K562 (cell line): ENCODE measurements at regions not wholly inside any gene's neighbourhood (a gene's known extent, or its start where the extent isn't known, plus 50 kb on each side); places are given as distances from the start of the nearest gene placed in this dataset.

ENCODE experiments used
- ATAC-seq: fragments of 200-7000 bp; cut with Tn5 transposase; 3 replicates; pipeline ENCODE4 v1.9.1; 2020; ENCODE audit warnings: moderate library complexity
- BruUV-seq: library from RNA; stranded (reverse); fragments of 400-500 nt; replicated peaks from 2 replicates; lab custom pipeline; 2021; lab: Mats Ljungman, UMichigan
- CTCF ChIA-PET: fragments of 300-600 bp; formaldehyde crosslinking; extraction: SDS; loops from one replicate; lab custom pipeline; 2021; ENCODE audit warnings: low intra/inter-chr PET ratio; lab: Yijun Ruan, JAX
- POLR2A ChIA-PET: fragments of 300-600, 350-650 bp; sonication (Branson Sonifier 250); formaldehyde crosslinking; extraction: SDS; loops from one replicate; lab custom pipeline; 2021; ENCODE audit warnings: antibody characterized with exemption, inconsistent platforms; lab: Yijun Ruan, JAX
- DNase-seq, 4 experiments: peaks; one replicate each; pipeline versions ENCODE4 v3.0.0 to v3.0.0-alpha.2; 2011 to 2018; ENCODE audit warnings: low spot score in 3 of 4, mixed read lengths in 3 of 4; ENCODE audit errors: extremely low read depth in 1 of 4
- FAIRE-seq: peaks from 2 replicates; lab custom pipeline; 2011; peaks lifted over from hg19 to GRCh38; lab: Jason Lieb, UNC
- H2AFZ ChIP-seq: 2 replicates; pipeline ENCODE4 v1.6.0; 2011; ENCODE audit warnings: low read depth, low read length, control low read depth, inconsistent platforms
- H3K27ac ChIP-seq: fragments of 200-600 bp; 3 replicates; pipeline ENCODE4 v1.8.0; 2011; ENCODE audit warnings: low read depth, mild to moderate bottlenecking, control low read depth, inconsistent platforms, low read length, moderate library complexity, mixed read lengths; ENCODE audit errors: extremely low read depth
- H3K27me3 ChIP-seq, 2 experiments: fragments of 300-600 bp in 1 of 2; 2 replicates in 1 of 2; 3 replicates in 1 of 2; pipeline versions ENCODE4 v1.6.0 to v1.8.0; 2011; ENCODE audit warnings: inconsistent platforms in 2 of 2, low read length in 2 of 2, mild to moderate bottlenecking in 1 of 2, mixed read lengths in 1 of 2, moderate library complexity in 1 of 2; ENCODE audit not compliant: control insufficient read depth in 2 of 2, insufficient read depth in 2 of 2
- H3K36me3 ChIP-seq: fragments of 300-600 bp; 3 replicates; pipeline ENCODE4 v1.8.0; 2011; ENCODE audit warnings: mild to moderate bottlenecking, low read length, inconsistent platforms; ENCODE audit not compliant: control insufficient read depth, insufficient read depth
- H3K4me1 ChIP-seq, 2 experiments: fragments of 200-600 bp in 1 of 2; replicated peaks in 1 of 2; 2 replicates in 1 of 2; 3 replicates in 1 of 2; pipeline versions ENCODE4 v1.5.1 to v1.8.0; 2011; ENCODE audit warnings: inconsistent platforms in 2 of 2, low read length in 2 of 2, mild to moderate bottlenecking in 1 of 2, mixed read lengths in 1 of 2, moderate library complexity in 1 of 2; ENCODE audit not compliant: control insufficient read depth in 2 of 2, insufficient read depth in 2 of 2
- H3K4me2 ChIP-seq: 2 replicates; pipeline ENCODE4 v1.6.1; 2011; ENCODE audit warnings: low read length, control low read depth, inconsistent platforms, mixed read lengths; ENCODE audit not compliant: insufficient read depth
- H3K4me3 ChIP-seq: fragments of 200-600 bp; sonication (generic), shearing (Covaris generic); 2 replicates; pipeline ENCODE4 v1.5.1; 2016; ENCODE audit warnings: control low read depth, inconsistent platforms
- H3K79me2 ChIP-seq: fragments of 200-600 bp; 3 replicates; pipeline ENCODE4 v1.8.0; 2011; ENCODE audit warnings: low read length, inconsistent platforms; ENCODE audit not compliant: control insufficient read depth, insufficient read depth
- H3K9ac ChIP-seq, 2 experiments: 2 replicates each; pipeline versions ENCODE4 v1.6.0 to v1.6.1; 2011; ENCODE audit warnings: low read depth in 2 of 2, low read length in 2 of 2, control low read depth in 1 of 2, inconsistent platforms in 1 of 2, mild to moderate bottlenecking in 1 of 2, mixed read lengths in 1 of 2; ENCODE audit not compliant: insufficient read depth in 1 of 2
- H3K9me1 ChIP-seq: one replicate; pipeline ENCODE4 v1.6.0; 2011; ENCODE audit warnings: inconsistent platforms, mild to moderate bottlenecking, low read length, moderate library complexity; ENCODE audit not compliant: control insufficient read depth, insufficient read depth
- H3K9me3 ChIP-seq: replicated peaks from 2 replicates; pipeline ENCODE4 v1.5.1; 2011; ENCODE audit warnings: low read depth, low read length, inconsistent platforms; ENCODE audit not compliant: control insufficient read depth, insufficient read depth
- H4K20me1 ChIP-seq: replicated peaks from 2 replicates; pipeline ENCODE4 v1.6.1; 2011; ENCODE audit warnings: low read length, inconsistent platforms, mixed read lengths; ENCODE audit not compliant: control insufficient read depth, insufficient read depth
- ARID2 ChIP-seq: fragments of 450-650 bp; IDR thresholded peaks from 2 replicates; pipeline ENCODE4 v1.6.1; 2017; ENCODE audit warnings: antibody characterized with exemption, mild to moderate bottlenecking
- ARNT ChIP-seq, 2 experiments: fragments of 450-650 bp; IDR thresholded peaks; 2 replicates each; pipeline ENCODE4 v1.6.1; 2016; ENCODE audit warnings: mild to moderate bottlenecking in 1 of 2
- ATF7 ChIP-seq: fragments of 450-650 bp; IDR thresholded peaks from 2 replicates; pipeline ENCODE4 v1.7.1; 2014; ENCODE audit warnings: mild to moderate bottlenecking, moderate library complexity
- CBX2 ChIP-seq: fragments of 200-600 bp; sonication (generic); IDR thresholded peaks from one replicate; pipeline ENCODE4 v1.6.1; 2012; ENCODE audit warnings: mild to moderate bottlenecking, low read length, inconsistent platforms; ENCODE audit not compliant: insufficient read depth, poor library complexity, severe bottlenecking
- CC2D1A ChIP-seq: fragments of 450-650 bp; IDR thresholded peaks from 2 replicates; pipeline ENCODE4 v1.6.1; 2017; ENCODE audit warnings: mild to moderate bottlenecking
- CCAR2 ChIP-seq: fragments of 200-400 bp; formaldehyde crosslinking; IDR thresholded peaks from 2 replicates; pipeline ENCODE4 v1.6.1; 2017; ENCODE audit warnings: mild to moderate bottlenecking, low read depth, low read length
- EGR1 ChIP-seq: fragments of 450-650 bp; conservative IDR thresholded peaks from 2 replicates; pipeline ENCODE4 v1.6.1; 2017; ENCODE audit warnings: mild to moderate bottlenecking
- FOSL1 ChIP-seq: fragments of 200-800 bp; sonication (Bioruptor generic); conservative IDR thresholded peaks from 2 replicates; pipeline ENCODE4 v1.6.1; 2016; ENCODE audit warnings: missing genetic modification characterization, missing compliant biosample characterization
- MTF1 ChIP-seq: fragments of 250-450 bp; sonication (Bioruptor Pico); IDR thresholded peaks from 2 replicates; pipeline ENCODE4 v1.9.0; 2021; ENCODE audit warnings: moderate library complexity, mild to moderate bottlenecking, inconsistent platforms, borderline replicate concordance
- RAD21 ChIP-seq, 2 experiments: fragments of 250-450 bp in 1 of 2; fragments of 450-650 bp in 1 of 2; sonication (Bioruptor Pico) in 1 of 2; formaldehyde crosslinking in 1 of 2; IDR thresholded peaks in 1 of 2; conservative IDR thresholded peaks in 1 of 2; 2 replicates each; pipeline versions ENCODE4 v1.4.0 to v1.8.0; 2020 to 2022; ENCODE audit warnings: mild to moderate bottlenecking in 2 of 2, moderate library complexity in 1 of 2
- SRSF1 ChIP-seq: fragments of 200-400 bp; formaldehyde crosslinking; IDR thresholded peaks from 2 replicates; pipeline ENCODE4 v1.6.1; 2017; ENCODE audit warnings: mild to moderate bottlenecking, low read depth, low read length, moderate library complexity
- STAG1 ChIP-seq: sonication (generic); formaldehyde crosslinking; IDR thresholded peaks from 2 replicates; pipeline ENCODE4 v1.5.0; 2020; ENCODE audit warnings: missing genetic modification reagents, borderline replicate concordance
- TAF15 ChIP-seq: fragments of 200-400 bp; formaldehyde crosslinking; IDR thresholded peaks from 2 replicates; pipeline ENCODE4 v1.6.1; 2017; ENCODE audit warnings: mild to moderate bottlenecking, low read depth, low read length, moderate library complexity
- TAF9B ChIP-seq: fragments of 450-650 bp; IDR thresholded peaks from 2 replicates; pipeline ENCODE4 v1.6.1; 2018; ENCODE audit warnings: mild to moderate bottlenecking; ENCODE audit not compliant: partially characterized antibody
- TARDBP ChIP-seq: fragments of 450-650 bp; IDR thresholded peaks from 2 replicates; pipeline ENCODE4 v1.6.1; 2016
- ZNF444 ChIP-seq: fragments of 250-450 bp; sonication (Bioruptor Pico); IDR thresholded peaks from 2 replicates; pipeline ENCODE4 v1.4.0; 2020; ENCODE audit warnings: mild to moderate bottlenecking, moderate library complexity
- WGBS: fragments of 100-300 bp; shearing (Covaris generic); methylation state at CpG from one replicate; pipeline ENCODE4 v1.1.6; 2016; ENCODE audit warnings: low coverage, mixed read lengths; ENCODE audit not compliant: insufficient coverage; ENCODE audit errors: missing lambda C conversion rate; 5-methylcytosine and 5-hydroxymethylcytosine counted together
- in situ Hi-C: fragments of 300-500 bp; cut with MboI; formaldehyde crosslinking; loops from 4 replicates; pipeline ENCODE4 v1.15.0; 2018; ENCODE audit warnings: inconsistent platforms, mixed read lengths
- intact Hi-C: fragments of 100-400 bp; cut with micrococcal nuclease; formaldehyde crosslinking; loops from 2 replicates; pipeline ENCODE4 v1.14.2; 2022
- TF ChIP-seq, protein P1 (sequence below): IDR thresholded peaks from 2 replicates; pipeline ENCODE4 v1.6.1; 2016; ENCODE audit warnings: missing genetic modification characterization, missing compliant biosample characterization
- TF ChIP-seq, protein P2 (sequence below): fragments of 450-650 bp; formaldehyde crosslinking; IDR thresholded peaks from 2 replicates; pipeline ENCODE4 v1.4.0; 2020; ENCODE audit warnings: mild to moderate bottlenecking, moderate library complexity

DNA sequence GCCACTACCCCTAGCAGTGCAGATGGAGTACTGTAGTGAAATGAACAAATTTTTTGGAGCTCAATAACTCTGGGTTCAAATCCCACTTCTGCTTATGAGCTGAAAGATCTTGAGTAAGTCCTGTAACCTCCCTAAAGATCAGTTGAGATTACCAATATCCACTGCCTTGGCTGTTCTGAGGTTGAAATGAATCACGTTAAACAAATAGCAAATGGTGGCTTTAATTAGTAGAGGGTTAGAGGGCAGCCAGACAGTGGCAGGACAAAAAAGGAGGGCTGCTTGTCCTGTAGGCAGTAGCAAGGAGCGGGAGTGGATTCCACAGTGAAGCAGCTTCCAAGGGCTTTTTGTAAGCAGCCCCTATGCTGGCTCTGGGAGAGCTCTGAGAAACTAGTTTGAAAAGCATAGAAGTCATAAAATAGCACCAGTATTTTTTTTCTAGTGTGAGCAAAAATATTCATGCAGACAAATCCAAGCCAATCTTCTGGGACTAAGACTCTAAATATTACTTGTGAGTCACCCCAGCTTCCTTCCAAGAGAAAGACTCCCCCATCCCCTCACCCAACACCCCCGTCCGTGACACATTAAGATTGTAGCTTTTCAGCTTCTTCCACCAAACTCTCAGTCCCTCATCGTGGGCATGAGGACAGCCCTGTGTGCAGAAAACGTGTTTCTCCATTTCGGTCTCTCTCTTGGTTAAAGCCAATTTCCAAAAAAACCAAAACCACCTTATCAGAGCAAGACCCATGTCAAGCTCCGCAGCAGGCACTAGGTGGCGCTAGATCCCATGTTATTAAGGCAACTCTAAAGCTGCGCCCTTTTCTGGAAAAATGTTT lies 123.5 kb upstream of the LGALSL start:
- Histone ChIP-seq H3K4me1 (no peaks in the 10 kb centered on the region), H2AFZ (no peak overlapping the region), H3K36me3 (no peaks in the 10 kb centered on the region), H3K9me1 (no peaks in the 10 kb centered on the region), H3K9ac (no peak overlapping the region), H3K79me2 (no peaks in the 10 kb centered on the region), H3K27me3 (peaks cover 19 to 43% of the 10 kb centered on the region in 2 experiments), H3K4me2 (no peak overlapping the region), H3K9me3 (no peaks in the 10 kb centered on the region), H4K20me1 (no peaks in the 10 kb centered on the region; the same call in 1 of the 2 replicates), H3K27ac (no peak overlapping the region), H3K4me3 (no peak overlapping the region)
- ChIA-PET CTCF (interaction anchor here (0.8 to 2.5 kb wide), 6 partner anchors 18 to 542 kb away, joined by 3 to 23 read pairs (median 4); partner anchors contain the start of gene AFTPH), POLR2A (interaction anchor here (0.9 to 2.1 kb wide), 4 partner anchors 17 to 158 kb away, joined by 3 to 6 read pairs (median 5); no protein-coding TSS in a partner anchor)
- intact Hi-C loops, result loop anchor here (1.0 to 5.0 kb wide), 5 partner anchors 158 to 537 kb away; no protein-coding TSS in a partner anchor
- no TSS peak for BruUV-seq
- in situ Hi-C loops, result loop anchor here (5.0 to 10.0 kb wide), 2 partner anchors 157 to 244 kb away; no protein-coding TSS in a partner anchor
- WGBS, result 6% methylated on average over 10 of the region's 10 CpGs
- ATAC-seq (peak; percentile 91), DNase-seq (peak; percentile 61 to 86 (median 64)), FAIRE-seq (peak; percentile 98)
- TF ChIP-seq MTF1 (CRISPR knock-in tag) (no peak), TAF9B (no peak), SRSF1 (no peak), ARNT (IDR thresholded peaks at IDR 0.05) (peak in 1 of 2 experiments; percentile 74; a peak in 2 of 4 replicates), TARDBP (no peak), TAF15 (no peak), STAG1 (CRISPR knock-in tag) (peak; percentile 70; the same call in 1 of the 2 replicates), RAD21 (CRISPR knock-in tag; conservative IDR thresholded peaks at IDR 0.05 in 1 of 2, IDR thresholded peaks at IDR 0.05 in 1 of 2) (peak; percentile 92 to 96), FOSL1 (tag) (0 out of 2 replicates have a peak, but pooled peaks have one; percentile 33), EGR1 (0 out of 2 replicates have a peak, but pooled peaks have one; percentile 29), CCAR2 (no peak), ZNF444 (CRISPR knock-in tag) (no peak), CC2D1A (peak; percentile 62; the same call in 1 of the 2 replicates), CBX2 (no peak), ARID2 (0 out of 2 replicates have a peak, but pooled peaks have one; percentile 35), ATF7 (0 out of 2 replicates have a peak, but pooled peaks have one; percentile 12)
- TF ChIP-seq, protein P1, sequence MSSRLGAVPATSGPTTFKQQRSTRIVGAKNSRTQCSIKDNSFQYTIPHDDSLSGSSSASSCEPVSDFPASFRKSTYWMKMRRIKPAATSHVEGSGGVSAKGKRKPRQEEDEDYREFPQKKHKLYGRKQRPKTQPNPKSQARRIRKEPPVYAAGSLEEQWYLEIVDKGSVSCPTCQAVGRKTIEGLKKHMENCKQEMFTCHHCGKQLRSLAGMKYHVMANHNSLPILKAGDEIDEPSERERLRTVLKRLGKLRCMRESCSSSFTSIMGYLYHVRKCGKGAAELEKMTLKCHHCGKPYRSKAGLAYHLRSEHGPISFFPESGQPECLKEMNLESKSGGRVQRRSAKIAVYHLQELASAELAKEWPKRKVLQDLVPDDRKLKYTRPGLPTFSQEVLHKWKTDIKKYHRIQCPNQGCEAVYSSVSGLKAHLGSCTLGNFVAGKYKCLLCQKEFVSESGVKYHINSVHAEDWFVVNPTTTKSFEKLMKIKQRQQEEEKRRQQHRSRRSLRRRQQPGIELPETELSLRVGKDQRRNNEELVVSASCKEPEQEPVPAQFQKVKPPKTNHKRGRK (tag), result no peak
- TF ChIP-seq, protein P2, sequence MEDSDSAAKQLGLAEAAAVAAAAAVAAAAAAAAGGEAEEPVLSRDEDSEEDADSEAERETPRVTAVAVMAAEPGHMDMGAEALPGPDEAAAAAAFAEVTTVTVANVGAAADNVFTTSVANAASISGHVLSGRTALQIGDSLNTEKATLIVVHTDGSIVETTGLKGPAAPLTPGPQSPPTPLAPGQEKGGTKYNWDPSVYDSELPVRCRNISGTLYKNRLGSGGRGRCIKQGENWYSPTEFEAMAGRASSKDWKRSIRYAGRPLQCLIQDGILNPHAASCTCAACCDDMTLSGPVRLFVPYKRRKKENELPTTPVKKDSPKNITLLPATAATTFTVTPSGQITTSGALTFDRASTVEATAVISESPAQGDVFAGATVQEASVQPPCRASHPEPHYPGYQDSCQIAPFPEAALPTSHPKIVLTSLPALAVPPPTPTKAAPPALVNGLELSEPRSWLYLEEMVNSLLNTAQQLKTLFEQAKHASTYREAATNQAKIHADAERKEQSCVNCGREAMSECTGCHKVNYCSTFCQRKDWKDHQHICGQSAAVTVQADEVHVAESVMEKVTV, result peak; percentile 94
